Activated B cell treated with CpG ODN at 0.5 μM for 24 hours (primary cell): ENCODE measurements at regions not wholly inside any gene's neighbourhood (a gene's known extent, or its start where the extent isn't known, plus 50 kb on each side); places are given as distances from the start of the nearest gene placed in this dataset.

ENCODE experiments used
- ATAC-seq: fragments of 200-7000 bp; cut with Tn5 transposase; one replicate; pipeline ENCODE4 v1.10.0; 2021; ENCODE audit warnings: low read depth, mild to moderate bottlenecking, moderate library complexity
- CTCF ChIA-PET: fragments of 350-600 bp; sonication (Branson Sonifier 250); formaldehyde crosslinking; loops from one replicate; lab custom pipeline; 2021; ENCODE audit warnings: antibody characterized with exemption; lab: Charles Lee
- POLR2A ChIA-PET: fragments of 350-600 bp; sonication (Branson Sonifier 250); formaldehyde crosslinking; loops from one replicate; lab custom pipeline; 2021; ENCODE audit warnings: antibody characterized with exemption; lab: Charles Lee
- DNase-seq: peaks from one replicate; pipeline ENCODE4 v3.0.0; 2022
- H3K27ac Mint-ChIP-seq: one replicate; pipeline ENCODE4 v1.8.0; 2020; ENCODE audit warnings: mixed read lengths
- H3K27me3 Mint-ChIP-seq: one replicate; pipeline ENCODE4 v1.8.0; 2021; ENCODE audit warnings: mixed read lengths
- H3K36me3 Mint-ChIP-seq: one replicate; pipeline ENCODE4 v1.8.0; 2021; ENCODE audit warnings: low read depth, mixed read lengths
- H3K4me1 Mint-ChIP-seq: one replicate; pipeline ENCODE4 v1.8.0; 2021; ENCODE audit warnings: mixed read lengths
- H3K4me3 Mint-ChIP-seq: one replicate; pipeline ENCODE4 v1.8.0; 2020; ENCODE audit warnings: mild to moderate bottlenecking, mixed read lengths
- H3K9me3 Mint-ChIP-seq: one replicate; pipeline ENCODE4 v1.8.0; 2020; ENCODE audit warnings: mixed read lengths
- CTCF ChIP-seq: fragments of 200-600 bp; IDR thresholded peaks from one replicate; pipeline ENCODE4 v1.8.0; 2022; ENCODE audit warnings: antibody characterized with exemption, mild to moderate bottlenecking
- intact Hi-C: fragments of 100-400 bp; cut with micrococcal nuclease; formaldehyde crosslinking; loops from one replicate; pipeline ENCODE4 v1.15.1; 2024

GRCh38 chr14:62347562-62348011, 585.4 kb downstream of the SNAPC1 start:
- intact Hi-C loops, result no loop called here
- ChIA-PET POLR2A (no interaction called here), CTCF (no interaction called here)
- TF ChIP-seq CTCF, result no peak
- Mint-ChIP-seq H3K36me3 (no peaks in the 10 kb centered on the region), H3K4me1 (no peaks in the 10 kb centered on the region), H3K4me3 (no peak overlapping the region), H3K27ac (no peak overlapping the region), H3K9me3 (peaks cover 9% of the 10 kb centered on the region), H3K27me3 (no peaks in the 10 kb centered on the region)
- no peak for DNase-seq
- no peak for ATAC-seq

GRCh38 chr14:62357362-62357761, 595.1 kb downstream of the SNAPC1 start:
- H3K9me3 Mint-ChIP-seq, result peaks cover 18% of the 10 kb centered on the region
- no peak for DNase-seq
- TF ChIP-seq CTCF, result no peak
- intact Hi-C loops, result no loop called here
- ATAC-seq, result no peak
- H3K27me3 Mint-ChIP-seq, result no peaks in the 10 kb centered on the region
- no peak overlapping the region for H3K4me3 Mint-ChIP-seq
- ChIA-PET POLR2A (no interaction called here), CTCF (no interaction called here)
- no peaks in the 10 kb centered on the region for H3K36me3 Mint-ChIP-seq
- no peak overlapping the region for H3K27ac Mint-ChIP-seq
- no peaks in the 10 kb centered on the region for H3K4me1 Mint-ChIP-seq

- H3K27ac Mint-ChIP-seq, result no peak overlapping the region
- intact Hi-C loops, result no loop called here
- no peak for TF ChIP-seq CTCF
- peaks cover 3% of the 10 kb centered on the region for H3K9me3 Mint-ChIP-seq
- no peak overlapping the region for H3K4me3 Mint-ChIP-seq
- CTCF ChIA-PET, result no interaction called here
- H3K36me3 Mint-ChIP-seq, result no peaks in the 10 kb centered on the region
- H3K27me3 Mint-ChIP-seq, result no peaks in the 10 kb centered on the region
- POLR2A ChIA-PET, result no interaction called here
- DNase-seq, result no peak
- no peak for ATAC-seq
- no peaks in the 10 kb centered on the region for H3K4me1 Mint-ChIP-seq
These were observed 601.9 kb downstream of the SNAPC1 start for GRCh38 chr14:62364161-62364560.

GRCh38 chr14:62364800-62365280, 602.6 kb downstream of the SNAPC1 start:
- ATAC-seq (no peak), DNase-seq (no peak)
- H3K4me3 Mint-ChIP-seq, result no peak overlapping the region
- intact Hi-C loops, result no loop called here
- CTCF ChIA-PET, result no interaction called here
- no peaks in the 10 kb centered on the region for H3K27me3 Mint-ChIP-seq
- no peak for TF ChIP-seq CTCF
- POLR2A ChIA-PET, result no interaction called here
- H3K36me3 Mint-ChIP-seq, result no peaks in the 10 kb centered on the region
- no peaks in the 10 kb centered on the region for H3K4me1 Mint-ChIP-seq
- no peak overlapping the region for H3K27ac Mint-ChIP-seq
- peaks cover 3% of the 10 kb centered on the region for H3K9me3 Mint-ChIP-seq

- no peak for TF ChIP-seq CTCF
These were observed 607.8 kb downstream of the SNAPC1 start for GRCh38 chr14:62369919-62370560.

More at GRCh38 chr14:62369919-62370560, 607.8 kb downstream of the SNAPC1 start:
- POLR2A ChIA-PET, result no interaction called here
- Mint-ChIP-seq H3K4me1 (no peaks in the 10 kb centered on the region), H3K27me3 (no peaks in the 10 kb centered on the region), H3K36me3 (no peaks in the 10 kb centered on the region), H3K4me3 (no peak overlapping the region), H3K27ac (no peak overlapping the region), H3K9me3 (no peaks in the 10 kb centered on the region)
- DNase-seq, result no peak
- intact Hi-C loops, result no loop called here
- CTCF ChIA-PET, result no interaction called here
- no peak for ATAC-seq
